Neural cell (in vitro differentiated cells): ENCODE measurements at regions not wholly inside any gene's neighbourhood (a gene's known extent, or its start where the extent isn't known, plus 50 kb on each side); places are given as distances from the start of the nearest gene placed in this dataset.

ENCODE experiments used
- EP300 ChIP-seq: fragments of 450-650 bp; conservative IDR thresholded peaks from 2 replicates; pipeline ENCODE4 v1.6.1; 2014; ENCODE audit warnings: antibody characterized with exemption, mild to moderate bottlenecking, moderate library complexity; ENCODE audit not compliant: poor library complexity, severe bottlenecking
- EZH2 ChIP-seq: fragments of 200-600, 300-800 bp; shearing (Covaris generic), sonication (generic); IDR thresholded peaks from 2 replicates; pipeline ENCODE4 v1.6.1; 2014; ENCODE audit warnings: antibody characterized with exemption, low read length, borderline replicate concordance, mild to moderate bottlenecking; ENCODE audit not compliant: insufficient read depth, poor library complexity, severe bottlenecking
- MXI1 ChIP-seq: fragments of 450-650 bp; conservative IDR thresholded peaks from 2 replicates; pipeline ENCODE4 v1.6.1; 2014; ENCODE audit warnings: antibody characterized with exemption, mild to moderate bottlenecking; ENCODE audit not compliant: poor library complexity, severe bottlenecking
- POLR2AphosphoS5 ChIP-seq: IDR thresholded peaks from 2 replicates; pipeline ENCODE4 v1.6.1; 2012
- SMC3 ChIP-seq: fragments of 450-650 bp; conservative IDR thresholded peaks from 2 replicates; pipeline ENCODE4 v1.6.1; 2014; ENCODE audit warnings: antibody characterized with exemption, mild to moderate bottlenecking, moderate library complexity; ENCODE audit not compliant: poor library complexity
- TAF1 ChIP-seq: IDR thresholded peaks from 2 replicates; pipeline ENCODE4 v1.6.1; 2012; ENCODE audit warnings: low read depth
- TF ChIP-seq, protein P1 (sequence below): fragments of 450-650 bp; IDR thresholded peaks from 2 replicates; pipeline ENCODE4 v1.5.1; 2014; ENCODE audit warnings: antibody characterized with exemption, mild to moderate bottlenecking, moderate library complexity; ENCODE audit not compliant: poor library complexity, severe bottlenecking
- TF ChIP-seq, protein P2 (sequence below): IDR thresholded peaks from 2 replicates; pipeline ENCODE4 v1.6.1; 2012; ENCODE audit warnings: borderline replicate concordance

DNA sequence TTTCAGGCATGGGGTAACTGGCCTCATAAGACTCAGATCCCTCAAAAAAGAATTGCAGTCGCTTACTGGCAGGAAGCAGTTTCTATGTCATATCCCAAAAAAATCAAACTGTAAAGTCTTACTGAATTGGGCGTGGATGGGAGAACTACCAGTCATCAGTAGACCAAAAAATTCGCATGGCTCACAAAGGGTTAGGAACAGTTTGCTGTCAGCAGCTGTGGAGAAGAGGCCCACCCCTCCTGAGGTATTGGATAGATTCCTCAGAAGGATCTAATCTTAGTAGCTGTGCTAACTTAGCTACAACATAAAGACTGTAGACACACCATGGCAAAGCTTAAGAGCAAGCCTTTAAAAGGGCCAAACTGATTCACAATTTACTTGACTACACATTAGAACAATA, 478.3 kb upstream of the FTMT start:
- TF ChIP-seq, protein P1, sequence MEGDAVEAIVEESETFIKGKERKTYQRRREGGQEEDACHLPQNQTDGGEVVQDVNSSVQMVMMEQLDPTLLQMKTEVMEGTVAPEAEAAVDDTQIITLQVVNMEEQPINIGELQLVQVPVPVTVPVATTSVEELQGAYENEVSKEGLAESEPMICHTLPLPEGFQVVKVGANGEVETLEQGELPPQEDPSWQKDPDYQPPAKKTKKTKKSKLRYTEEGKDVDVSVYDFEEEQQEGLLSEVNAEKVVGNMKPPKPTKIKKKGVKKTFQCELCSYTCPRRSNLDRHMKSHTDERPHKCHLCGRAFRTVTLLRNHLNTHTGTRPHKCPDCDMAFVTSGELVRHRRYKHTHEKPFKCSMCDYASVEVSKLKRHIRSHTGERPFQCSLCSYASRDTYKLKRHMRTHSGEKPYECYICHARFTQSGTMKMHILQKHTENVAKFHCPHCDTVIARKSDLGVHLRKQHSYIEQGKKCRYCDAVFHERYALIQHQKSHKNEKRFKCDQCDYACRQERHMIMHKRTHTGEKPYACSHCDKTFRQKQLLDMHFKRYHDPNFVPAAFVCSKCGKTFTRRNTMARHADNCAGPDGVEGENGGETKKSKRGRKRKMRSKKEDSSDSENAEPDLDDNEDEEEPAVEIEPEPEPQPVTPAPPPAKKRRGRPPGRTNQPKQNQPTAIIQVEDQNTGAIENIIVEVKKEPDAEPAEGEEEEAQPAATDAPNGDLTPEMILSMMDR: no peak
- TF ChIP-seq EP300: no peak
- no peak for TF ChIP-seq MXI1
- TF ChIP-seq, protein P2, sequence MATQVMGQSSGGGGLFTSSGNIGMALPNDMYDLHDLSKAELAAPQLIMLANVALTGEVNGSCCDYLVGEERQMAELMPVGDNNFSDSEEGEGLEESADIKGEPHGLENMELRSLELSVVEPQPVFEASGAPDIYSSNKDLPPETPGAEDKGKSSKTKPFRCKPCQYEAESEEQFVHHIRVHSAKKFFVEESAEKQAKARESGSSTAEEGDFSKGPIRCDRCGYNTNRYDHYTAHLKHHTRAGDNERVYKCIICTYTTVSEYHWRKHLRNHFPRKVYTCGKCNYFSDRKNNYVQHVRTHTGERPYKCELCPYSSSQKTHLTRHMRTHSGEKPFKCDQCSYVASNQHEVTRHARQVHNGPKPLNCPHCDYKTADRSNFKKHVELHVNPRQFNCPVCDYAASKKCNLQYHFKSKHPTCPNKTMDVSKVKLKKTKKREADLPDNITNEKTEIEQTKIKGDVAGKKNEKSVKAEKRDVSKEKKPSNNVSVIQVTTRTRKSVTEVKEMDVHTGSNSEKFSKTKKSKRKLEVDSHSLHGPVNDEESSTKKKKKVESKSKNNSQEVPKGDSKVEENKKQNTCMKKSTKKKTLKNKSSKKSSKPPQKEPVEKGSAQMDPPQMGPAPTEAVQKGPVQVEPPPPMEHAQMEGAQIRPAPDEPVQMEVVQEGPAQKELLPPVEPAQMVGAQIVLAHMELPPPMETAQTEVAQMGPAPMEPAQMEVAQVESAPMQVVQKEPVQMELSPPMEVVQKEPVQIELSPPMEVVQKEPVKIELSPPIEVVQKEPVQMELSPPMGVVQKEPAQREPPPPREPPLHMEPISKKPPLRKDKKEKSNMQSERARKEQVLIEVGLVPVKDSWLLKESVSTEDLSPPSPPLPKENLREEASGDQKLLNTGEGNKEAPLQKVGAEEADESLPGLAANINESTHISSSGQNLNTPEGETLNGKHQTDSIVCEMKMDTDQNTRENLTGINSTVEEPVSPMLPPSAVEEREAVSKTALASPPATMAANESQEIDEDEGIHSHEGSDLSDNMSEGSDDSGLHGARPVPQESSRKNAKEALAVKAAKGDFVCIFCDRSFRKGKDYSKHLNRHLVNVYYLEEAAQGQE: no peak
- no peak for TF ChIP-seq EZH2
- no peak for TF ChIP-seq POLR2AphosphoS5
- no peak for TF ChIP-seq TAF1
- no peak for TF ChIP-seq SMC3
